Astrocyte of the spinal cord (primary cell): ENCODE measurements at regions not wholly inside any gene's neighbourhood (a gene's known extent, or its start where the extent isn't known, plus 50 kb on each side); places are given as distances from the start of the nearest gene placed in this dataset.

Source experiments
- DNase-seq: peaks from one replicate; pipeline ENCODE4 v3.0.0; 2011; ENCODE audit warnings: low read depth, low spot score
- H3K4me3 ChIP-seq: 2 replicates; pipeline ENCODE4 v1.5.1; 2011; ENCODE audit warnings: low read depth, mild to moderate bottlenecking, low read length, moderate library complexity
- in situ Hi-C: cut with HindIII; loops from 2 replicates; pipeline ENCODE4 v1.10.0; 2017; ENCODE audit warnings: low sequenced_read_pairs
- TF ChIP-seq, protein P1 (sequence below): IDR thresholded peaks from 2 replicates; pipeline ENCODE4 v1.5.1; 2012; ENCODE audit warnings: low read depth, mild to moderate bottlenecking, low read length, inconsistent platforms

- in situ Hi-C loops, result no loop called here
- no peak overlapping the region for H3K4me3 ChIP-seq
- TF ChIP-seq, protein P1, sequence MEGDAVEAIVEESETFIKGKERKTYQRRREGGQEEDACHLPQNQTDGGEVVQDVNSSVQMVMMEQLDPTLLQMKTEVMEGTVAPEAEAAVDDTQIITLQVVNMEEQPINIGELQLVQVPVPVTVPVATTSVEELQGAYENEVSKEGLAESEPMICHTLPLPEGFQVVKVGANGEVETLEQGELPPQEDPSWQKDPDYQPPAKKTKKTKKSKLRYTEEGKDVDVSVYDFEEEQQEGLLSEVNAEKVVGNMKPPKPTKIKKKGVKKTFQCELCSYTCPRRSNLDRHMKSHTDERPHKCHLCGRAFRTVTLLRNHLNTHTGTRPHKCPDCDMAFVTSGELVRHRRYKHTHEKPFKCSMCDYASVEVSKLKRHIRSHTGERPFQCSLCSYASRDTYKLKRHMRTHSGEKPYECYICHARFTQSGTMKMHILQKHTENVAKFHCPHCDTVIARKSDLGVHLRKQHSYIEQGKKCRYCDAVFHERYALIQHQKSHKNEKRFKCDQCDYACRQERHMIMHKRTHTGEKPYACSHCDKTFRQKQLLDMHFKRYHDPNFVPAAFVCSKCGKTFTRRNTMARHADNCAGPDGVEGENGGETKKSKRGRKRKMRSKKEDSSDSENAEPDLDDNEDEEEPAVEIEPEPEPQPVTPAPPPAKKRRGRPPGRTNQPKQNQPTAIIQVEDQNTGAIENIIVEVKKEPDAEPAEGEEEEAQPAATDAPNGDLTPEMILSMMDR, result no peak
- no peak for DNase-seq
These were observed 542.5 kb upstream of the DAB1 start for GRCh38 chr1:57966340-57966739.

- TF ChIP-seq, protein P1, result no peak
These were observed 539.7 kb upstream of the DAB1 start for GRCh38 chr1:57963581-57963980.

DNA sequence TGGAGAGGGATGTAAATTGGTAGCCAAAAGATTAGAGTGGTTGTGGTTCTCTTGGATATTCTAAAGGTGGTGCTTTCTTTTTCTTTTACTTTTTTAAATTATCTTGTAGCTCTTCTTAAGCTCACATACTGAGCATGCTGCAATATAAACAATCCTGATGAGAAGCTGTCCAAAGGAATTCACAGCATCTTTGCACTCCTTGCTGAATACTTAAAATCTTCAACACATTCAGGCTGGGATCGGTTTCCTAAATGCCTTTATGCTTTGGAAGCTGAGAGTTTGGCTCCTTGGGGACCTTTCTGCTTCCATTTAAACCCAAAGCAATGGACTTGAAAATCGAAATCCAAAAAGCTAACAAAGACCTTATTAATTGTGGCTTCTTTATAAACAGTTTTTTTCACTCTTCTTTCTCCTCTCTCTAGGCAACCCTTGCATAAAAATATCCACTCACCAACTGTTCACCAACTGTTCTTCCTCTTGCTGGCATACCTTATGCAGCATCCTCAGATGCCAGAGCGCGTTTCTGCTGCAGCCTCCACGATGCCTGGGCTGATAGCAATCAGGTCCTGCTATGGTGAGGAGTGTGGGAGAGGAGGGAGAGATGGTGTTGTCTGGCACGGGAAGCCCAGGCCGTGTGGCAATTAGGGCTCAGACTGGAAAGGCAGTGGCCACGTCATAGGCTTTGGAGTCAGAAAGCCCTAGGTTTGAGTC is 535.8 kb upstream of the DAB1 start:
- no peak for DNase-seq
- H3K4me3 ChIP-seq, result no peak overlapping the region
- TF ChIP-seq, protein P1, result no peak
- in situ Hi-C loops, result no loop called here

More at GRCh38 chr1:57963581-57963980, 539.7 kb upstream of the DAB1 start:
- no peak for DNase-seq
- in situ Hi-C loops, result no loop called here
- no peak overlapping the region for H3K4me3 ChIP-seq

GRCh38 chr1:57957576-57957975 is 533.7 kb upstream of the DAB1 start:
- DNase-seq, result no peak
- TF ChIP-seq, protein P1, result no peak
- in situ Hi-C loops, result no loop called here
- H3K4me3 ChIP-seq, result no peak overlapping the region

GRCh38 chr1:57951390-57951789 is 527.5 kb upstream of the DAB1 start:
- DNase-seq, result no peak
- no peak overlapping the region for H3K4me3 ChIP-seq
- TF ChIP-seq, protein P1, result no peak
- in situ Hi-C loops, result no loop called here

DNA sequence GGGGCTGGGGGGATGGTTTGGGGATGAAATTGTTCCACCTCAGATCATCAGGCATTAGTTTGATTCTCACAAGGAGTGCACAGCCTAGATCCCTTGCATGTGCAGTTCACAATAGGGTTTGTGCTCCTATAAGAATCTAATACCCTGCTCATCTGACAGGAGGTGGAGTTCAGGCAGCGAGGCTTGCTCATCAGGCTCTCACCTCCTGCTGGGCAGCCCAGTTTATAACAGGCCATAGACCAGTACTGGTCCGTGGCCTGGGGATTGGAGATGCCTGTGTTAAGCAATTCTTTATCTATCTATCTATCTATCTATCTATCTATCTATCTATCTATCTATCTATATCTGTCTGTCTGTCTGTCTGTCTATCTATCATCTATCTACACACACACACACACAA is 525.3 kb upstream of the DAB1 start:
- in situ Hi-C loops, result no loop called here
- no peak for DNase-seq
- no peak overlapping the region for H3K4me3 ChIP-seq
- TF ChIP-seq, protein P1, result no peak
